ENCODE measurements at regions not wholly inside any gene's neighbourhood (a gene's known extent, or its start where the extent isn't known, plus 50 kb on each side); places are given as distances from the start of the nearest gene placed in this dataset.

DNA sequence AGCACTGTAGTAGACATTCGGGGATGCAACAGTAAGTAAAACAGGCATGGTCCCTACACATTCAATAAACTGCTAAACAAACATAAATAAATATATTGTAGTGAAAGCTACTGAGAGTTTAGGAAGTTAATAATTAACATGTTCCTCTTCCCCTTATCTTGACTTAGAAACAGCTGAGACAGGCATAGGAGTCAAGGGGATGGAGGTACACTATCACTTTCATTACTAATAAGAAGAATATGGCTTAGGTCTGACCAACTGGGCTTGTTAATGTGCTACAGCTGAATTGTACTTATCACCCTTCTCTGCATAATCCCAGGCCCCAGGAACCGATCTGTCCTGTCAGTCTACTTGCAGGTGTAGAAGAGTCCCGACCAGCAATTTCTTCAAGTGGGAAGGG, 116.3 kb upstream of the DAZL start:
- Histone ChIP-seq H3K4me1 (ENCODE audit: control insufficient read depth in 1 of 2, insufficient read depth in 2 of 2, low read length in 2 of 2) (no peaks in the 10 kb centered on the region), H3K9ac (ENCODE audit: low read length) (no peak overlapping the region), H3K27me3 (ENCODE audit: insufficient read depth, low read length) (no peaks in the 10 kb centered on the region), H3K36me3 (ENCODE audit: control insufficient read depth in 1 of 2, insufficient read depth in 2 of 2, low read length in 2 of 2) (no peaks in the 10 kb centered on the region), H3K27ac (ENCODE audit: low read depth, low read length) (no peak overlapping the region), H3K4me2 (ENCODE audit: low read length) (no peak overlapping the region), H3K9me2 (ENCODE audit: insufficient read depth) (no peaks in the 10 kb centered on the region), H3K4me3 (replicated peaks in 1 of 2; ENCODE audit: low read depth in 1 of 2, low read length in 2 of 2) (no peak overlapping the region), H2AFZ (ENCODE audit: low read depth, low read length, poor library complexity, severe bottlenecking) (no peak overlapping the region), H3K9me3 (ENCODE audit: control insufficient read depth in 1 of 2, insufficient read depth in 1 of 2, low read depth in 1 of 2, low read length in 2 of 2) (no peaks in the 10 kb centered on the region; a peak in 1 of 4 replicates), H4K20me1 (ENCODE audit: insufficient read depth) (no peaks in the 10 kb centered on the region), H3K79me2 (ENCODE audit: insufficient read depth, low read length) (no peaks in the 10 kb centered on the region)
- intact Hi-C loops (cut with micrococcal nuclease) = no loop called here
- BruUV-seq (replicated peaks) = no TSS peak
- POLR2A ChIA-PET = no interaction called here
- no peak for TF ChIP-seq JUND (IDR thresholded peaks at IDR 0.05)
- TF ChIP-seq, protein P1, sequence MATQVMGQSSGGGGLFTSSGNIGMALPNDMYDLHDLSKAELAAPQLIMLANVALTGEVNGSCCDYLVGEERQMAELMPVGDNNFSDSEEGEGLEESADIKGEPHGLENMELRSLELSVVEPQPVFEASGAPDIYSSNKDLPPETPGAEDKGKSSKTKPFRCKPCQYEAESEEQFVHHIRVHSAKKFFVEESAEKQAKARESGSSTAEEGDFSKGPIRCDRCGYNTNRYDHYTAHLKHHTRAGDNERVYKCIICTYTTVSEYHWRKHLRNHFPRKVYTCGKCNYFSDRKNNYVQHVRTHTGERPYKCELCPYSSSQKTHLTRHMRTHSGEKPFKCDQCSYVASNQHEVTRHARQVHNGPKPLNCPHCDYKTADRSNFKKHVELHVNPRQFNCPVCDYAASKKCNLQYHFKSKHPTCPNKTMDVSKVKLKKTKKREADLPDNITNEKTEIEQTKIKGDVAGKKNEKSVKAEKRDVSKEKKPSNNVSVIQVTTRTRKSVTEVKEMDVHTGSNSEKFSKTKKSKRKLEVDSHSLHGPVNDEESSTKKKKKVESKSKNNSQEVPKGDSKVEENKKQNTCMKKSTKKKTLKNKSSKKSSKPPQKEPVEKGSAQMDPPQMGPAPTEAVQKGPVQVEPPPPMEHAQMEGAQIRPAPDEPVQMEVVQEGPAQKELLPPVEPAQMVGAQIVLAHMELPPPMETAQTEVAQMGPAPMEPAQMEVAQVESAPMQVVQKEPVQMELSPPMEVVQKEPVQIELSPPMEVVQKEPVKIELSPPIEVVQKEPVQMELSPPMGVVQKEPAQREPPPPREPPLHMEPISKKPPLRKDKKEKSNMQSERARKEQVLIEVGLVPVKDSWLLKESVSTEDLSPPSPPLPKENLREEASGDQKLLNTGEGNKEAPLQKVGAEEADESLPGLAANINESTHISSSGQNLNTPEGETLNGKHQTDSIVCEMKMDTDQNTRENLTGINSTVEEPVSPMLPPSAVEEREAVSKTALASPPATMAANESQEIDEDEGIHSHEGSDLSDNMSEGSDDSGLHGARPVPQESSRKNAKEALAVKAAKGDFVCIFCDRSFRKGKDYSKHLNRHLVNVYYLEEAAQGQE (IDR thresholded peaks at IDR 0.05; ENCODE audit: low read depth) = no peak
- no peak for TF ChIP-seq POLR2AphosphoS5 (IDR thresholded peaks at IDR 0.05; ENCODE audit: low read depth, low read length)
- no peak for TF ChIP-seq FOSL1 (IDR thresholded peaks at IDR 0.05; ENCODE audit: low read depth)
- TF ChIP-seq POLR2A (IDR thresholded peaks at IDR 0.05; ENCODE audit: borderline replicate concordance, extremely low read depth, insufficient read depth, insufficient read length) = no peak
- TF ChIP-seq, protein P2, sequence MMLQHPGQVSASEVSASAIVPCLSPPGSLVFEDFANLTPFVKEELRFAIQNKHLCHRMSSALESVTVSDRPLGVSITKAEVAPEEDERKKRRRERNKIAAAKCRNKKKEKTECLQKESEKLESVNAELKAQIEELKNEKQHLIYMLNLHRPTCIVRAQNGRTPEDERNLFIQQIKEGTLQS (IDR thresholded peaks at IDR 0.05) = no peak
- TF ChIP-seq, protein P3, sequence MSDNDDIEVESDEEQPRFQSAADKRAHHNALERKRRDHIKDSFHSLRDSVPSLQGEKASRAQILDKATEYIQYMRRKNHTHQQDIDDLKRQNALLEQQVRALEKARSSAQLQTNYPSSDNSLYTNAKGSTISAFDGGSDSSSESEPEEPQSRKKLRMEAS (IDR thresholded peaks at IDR 0.05) = no peak
- TF ChIP-seq, protein P4, sequence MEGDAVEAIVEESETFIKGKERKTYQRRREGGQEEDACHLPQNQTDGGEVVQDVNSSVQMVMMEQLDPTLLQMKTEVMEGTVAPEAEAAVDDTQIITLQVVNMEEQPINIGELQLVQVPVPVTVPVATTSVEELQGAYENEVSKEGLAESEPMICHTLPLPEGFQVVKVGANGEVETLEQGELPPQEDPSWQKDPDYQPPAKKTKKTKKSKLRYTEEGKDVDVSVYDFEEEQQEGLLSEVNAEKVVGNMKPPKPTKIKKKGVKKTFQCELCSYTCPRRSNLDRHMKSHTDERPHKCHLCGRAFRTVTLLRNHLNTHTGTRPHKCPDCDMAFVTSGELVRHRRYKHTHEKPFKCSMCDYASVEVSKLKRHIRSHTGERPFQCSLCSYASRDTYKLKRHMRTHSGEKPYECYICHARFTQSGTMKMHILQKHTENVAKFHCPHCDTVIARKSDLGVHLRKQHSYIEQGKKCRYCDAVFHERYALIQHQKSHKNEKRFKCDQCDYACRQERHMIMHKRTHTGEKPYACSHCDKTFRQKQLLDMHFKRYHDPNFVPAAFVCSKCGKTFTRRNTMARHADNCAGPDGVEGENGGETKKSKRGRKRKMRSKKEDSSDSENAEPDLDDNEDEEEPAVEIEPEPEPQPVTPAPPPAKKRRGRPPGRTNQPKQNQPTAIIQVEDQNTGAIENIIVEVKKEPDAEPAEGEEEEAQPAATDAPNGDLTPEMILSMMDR (IDR thresholded peaks at IDR 0.05 in 2 of 3, conservative IDR thresholded peaks at IDR 0.05 in 1 of 3; ENCODE audit: borderline replicate concordance in 1 of 3, insufficient read depth in 1 of 3, low read depth in 2 of 3, low read length in 2 of 3) = no peak
- TF ChIP-seq SIN3A (IDR thresholded peaks at IDR 0.05; ENCODE audit: low read depth) = no peak
- no peak for TF ChIP-seq ZFX (IDR thresholded peaks at IDR 0.05)
- no peak for TF ChIP-seq ZNF274 (IDR thresholded peaks at IDR 0.05; ENCODE audit: low read depth, low read length)
- no peak for TF ChIP-seq RAD21 (IDR thresholded peaks at IDR 0.05; ENCODE audit: low read depth)
- RAD21 ChIA-PET (ENCODE audit: low non-redundant PET in 1 of 2, low total read pairs in 2 of 2, uncharacterized antibody in 2 of 2, unreplicated experiment in 2 of 2) = no interaction called here
- CTCF ChIA-PET = no interaction called here
- ATAC-seq (no peak), DNase-seq (ENCODE audit: low read depth, low spot score) (no peak)

All from HCT116 (cell line).